ENCODE measurements at regions not wholly inside any gene's neighbourhood (a gene's known extent, or its start where the extent isn't known, plus 50 kb on each side); places are given as distances from the start of the nearest gene placed in this dataset.
"Not testable (repeated sequence)": the region's sequence is repeated elsewhere in the genome, so short reads cannot be mapped to it uniquely, and the experiment has no call there.

DNA sequence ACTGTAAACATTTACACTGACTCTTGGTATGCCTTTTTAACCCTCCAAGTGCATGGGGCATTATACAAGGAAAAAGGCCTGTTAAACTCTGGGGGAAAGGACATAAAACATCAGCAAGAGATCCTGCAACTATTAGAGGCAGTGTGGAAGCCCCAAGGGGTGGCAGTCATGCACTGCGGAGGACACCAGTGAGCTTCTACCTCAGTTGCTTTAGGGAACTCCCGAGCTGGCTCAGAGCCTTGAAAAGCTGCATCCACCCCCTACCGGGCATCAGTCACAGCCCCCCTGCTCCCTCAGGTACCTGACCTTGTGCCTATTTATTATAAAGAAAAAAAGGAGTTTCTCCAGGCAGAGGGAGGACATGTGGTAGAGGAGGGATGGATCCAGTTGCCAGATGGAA is 695.6 kb upstream of the LMO3 start:
- no peak overlapping the region for H3K27ac ChIP-seq
- no peaks in the 10 kb centered on the region for H3K4me1 ChIP-seq
- H3K36me3 ChIP-seq: no peaks in the 10 kb centered on the region
- H3K27me3 ChIP-seq: no peaks in the 10 kb centered on the region
- DNase-seq (ENCODE audit: low spot score): no peak
- H3K9me3 ChIP-seq: peaks cover 0 to 9% of the 10 kb centered on the region in 2 donors
- H3K4me3 ChIP-seq: no peak overlapping the region
- TF ChIP-seq, protein P1, sequence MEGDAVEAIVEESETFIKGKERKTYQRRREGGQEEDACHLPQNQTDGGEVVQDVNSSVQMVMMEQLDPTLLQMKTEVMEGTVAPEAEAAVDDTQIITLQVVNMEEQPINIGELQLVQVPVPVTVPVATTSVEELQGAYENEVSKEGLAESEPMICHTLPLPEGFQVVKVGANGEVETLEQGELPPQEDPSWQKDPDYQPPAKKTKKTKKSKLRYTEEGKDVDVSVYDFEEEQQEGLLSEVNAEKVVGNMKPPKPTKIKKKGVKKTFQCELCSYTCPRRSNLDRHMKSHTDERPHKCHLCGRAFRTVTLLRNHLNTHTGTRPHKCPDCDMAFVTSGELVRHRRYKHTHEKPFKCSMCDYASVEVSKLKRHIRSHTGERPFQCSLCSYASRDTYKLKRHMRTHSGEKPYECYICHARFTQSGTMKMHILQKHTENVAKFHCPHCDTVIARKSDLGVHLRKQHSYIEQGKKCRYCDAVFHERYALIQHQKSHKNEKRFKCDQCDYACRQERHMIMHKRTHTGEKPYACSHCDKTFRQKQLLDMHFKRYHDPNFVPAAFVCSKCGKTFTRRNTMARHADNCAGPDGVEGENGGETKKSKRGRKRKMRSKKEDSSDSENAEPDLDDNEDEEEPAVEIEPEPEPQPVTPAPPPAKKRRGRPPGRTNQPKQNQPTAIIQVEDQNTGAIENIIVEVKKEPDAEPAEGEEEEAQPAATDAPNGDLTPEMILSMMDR (IDR thresholded peaks at IDR 0.05): no peak

DNA sequence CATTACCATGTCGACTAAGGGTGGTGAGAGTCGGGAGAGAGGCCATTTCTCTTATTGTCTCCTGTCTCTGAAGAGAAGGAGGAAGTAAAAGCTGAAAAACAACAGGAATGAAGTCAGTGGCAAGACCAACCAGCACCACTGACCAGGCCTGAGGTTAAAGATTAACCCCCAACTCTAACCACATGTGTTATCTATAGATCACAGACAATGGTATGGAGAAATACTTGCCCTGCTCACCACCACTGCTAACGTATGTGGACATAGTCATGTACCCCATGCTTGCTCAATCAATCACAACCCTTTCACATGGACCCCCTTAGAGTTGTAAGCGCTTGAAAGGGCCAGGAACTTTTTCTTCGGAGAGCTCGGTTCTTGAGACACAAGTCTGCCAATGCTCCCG is 690.9 kb upstream of the LMO3 start:
- Histone ChIP-seq H3K27ac (no peak overlapping the region), H3K4me1 (no peaks in the 10 kb centered on the region), H3K9me3 (no peaks in the 10 kb centered on the region), H3K36me3 (no peaks in the 10 kb centered on the region), H3K4me3 (no peak overlapping the region), H3K27me3 (no peaks in the 10 kb centered on the region)
- no peak for DNase-seq (ENCODE audit: low spot score)
- TF ChIP-seq, protein P1 (IDR thresholded peaks at IDR 0.05): no peak

- H3K36me3 ChIP-seq: no peaks in the 10 kb centered on the region
- H3K9me3 ChIP-seq: peaks cover 0 to 16% of the 10 kb centered on the region in 2 donors
- no peaks in the 10 kb centered on the region for H3K4me1 ChIP-seq
- H3K27me3 ChIP-seq: no peaks in the 10 kb centered on the region
- TF ChIP-seq, protein P1 (IDR thresholded peaks at IDR 0.05): no peak
- DNase-seq (ENCODE audit: low spot score): no peak
- no peak overlapping the region for H3K27ac ChIP-seq
- H3K4me3 ChIP-seq: no peak overlapping the region
These were observed 680.9 kb upstream of the LMO3 start for GRCh38 chr12:17286874-17287273.

DNA sequence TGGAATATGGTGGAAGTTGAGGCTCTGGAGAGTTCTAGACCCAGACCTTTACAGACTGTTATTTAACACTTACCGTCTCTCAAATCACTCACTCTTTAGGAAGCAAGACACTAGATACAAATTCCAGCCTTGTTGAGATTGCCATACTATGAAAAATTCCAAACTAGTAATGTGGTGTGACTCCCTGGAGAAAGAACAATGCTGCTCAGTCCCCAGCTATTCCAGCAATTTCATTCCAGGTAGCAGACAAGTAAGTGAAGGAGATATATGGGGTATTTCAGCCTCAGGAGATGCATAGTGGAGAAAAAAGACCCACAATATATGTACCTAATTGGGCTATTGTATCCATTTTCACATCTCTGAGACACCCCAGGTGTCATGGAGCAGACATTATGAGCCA is 678.9 kb upstream of the LMO3 start:
- no peaks in the 10 kb centered on the region for H3K36me3 ChIP-seq
- H3K4me3 ChIP-seq: no peak overlapping the region
- H3K4me1 ChIP-seq: no peaks in the 10 kb centered on the region
- no peak for DNase-seq (ENCODE audit: low spot score)
- H3K9me3 ChIP-seq: peaks cover 0 to 16% of the 10 kb centered on the region in 2 donors
- TF ChIP-seq, protein P1 (IDR thresholded peaks at IDR 0.05): no peak
- H3K27me3 ChIP-seq: no peaks in the 10 kb centered on the region
- no peak overlapping the region for H3K27ac ChIP-seq

- Histone ChIP-seq H3K27ac (no peak overlapping the region), H3K4me3 (no peak overlapping the region), H3K9me3 (peaks cover 0 to 16% of the 10 kb centered on the region in 2 donors), H3K4me1 (no peaks in the 10 kb centered on the region), H3K36me3 (no peaks in the 10 kb centered on the region), H3K27me3 (no peaks in the 10 kb centered on the region)
- TF ChIP-seq, protein P1 (IDR thresholded peaks at IDR 0.05): no peak
- DNase-seq (ENCODE audit: low spot score): no peak
These were observed 677.6 kb upstream of the LMO3 start for GRCh38 chr12:17283563-17283962.

DNA sequence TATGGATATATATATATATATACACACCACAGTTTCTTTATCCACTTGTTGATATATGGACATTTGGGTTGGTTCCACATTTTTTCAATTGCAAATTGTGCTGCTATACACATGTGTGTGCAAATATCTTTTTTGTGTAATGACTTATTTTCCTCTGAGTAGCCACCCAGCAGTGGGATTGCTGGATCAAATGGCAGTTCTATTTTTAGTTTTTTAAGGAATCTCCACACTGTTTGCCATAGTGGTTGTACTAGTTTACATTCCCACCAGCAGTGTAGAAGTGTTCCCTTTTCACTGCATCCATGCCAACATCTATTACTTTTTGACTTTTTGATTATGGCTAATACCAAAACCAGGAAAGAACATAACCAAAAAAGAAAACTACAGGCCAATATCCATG is 676.2 kb upstream of the LMO3 start:
- not testable (repeated sequence) for H3K36me3 ChIP-seq; H3K9me3 ChIP-seq; DNase-seq (ENCODE audit: low spot score); H3K27ac ChIP-seq; H3K4me1 ChIP-seq; H3K4me3 ChIP-seq; H3K27me3 ChIP-seq
